HG03060 (cell line): ENCODE measurements at regions not wholly inside any gene's neighbourhood (a gene's known extent, or its start where the extent isn't known, plus 50 kb on each side); places are given as distances from the start of the nearest gene placed in this dataset.
"Not testable (repeated sequence)": the region's sequence is repeated elsewhere in the genome, so short reads cannot be mapped to it uniquely, and the experiment has no call there.

Source experiments
- ATAC-seq: cut with Tn5 transposase; IDR thresholded peaks from one replicate; pipeline ENCODE4 v1.9.1; 2021; ENCODE audit warnings: low read depth, moderate number of reproducible peaks; ENCODE audit not compliant: unreplicated experiment

GRCh38 chr20:11153819-11154218 is 480.0 kb upstream of the JAG1 start:
- no peak for ATAC-seq

GRCh38 chr20:11155156-11155756 is 481.5 kb upstream of the JAG1 start:
- no peak for ATAC-seq

GRCh38 chr20:11156922-11157321 is 483.1 kb upstream of the JAG1 start:
- no peak for ATAC-seq

GRCh38 chr20:11158146-11158545 is 484.3 kb upstream of the JAG1 start:
- no peak for ATAC-seq

GRCh38 chr20:11158589-11158988 is 484.8 kb upstream of the JAG1 start:
- ATAC-seq, result no peak

- ATAC-seq, result no peak
These were observed 485.9 kb upstream of the JAG1 start for GRCh38 chr20:11159728-11160127.

GRCh38 chr20:11162026-11162775 is 488.4 kb upstream of the JAG1 start:
- no peak for ATAC-seq

- ATAC-seq, result no peak
These were observed 492.0 kb upstream of the JAG1 start for GRCh38 chr20:11165789-11166188.

GRCh38 chr20:11166712-11167111 is 492.9 kb upstream of the JAG1 start:
- no peak for ATAC-seq

- ATAC-seq, result no peak
These were observed 494.2 kb upstream of the JAG1 start for GRCh38 chr20:11168026-11168425.

- no peak for ATAC-seq
These were observed 496.2 kb upstream of the JAG1 start for GRCh38 chr20:11170025-11170424.

- no peak for ATAC-seq
These were observed 496.8 kb upstream of the JAG1 start for GRCh38 chr20:11170565-11170964.

GRCh38 chr20:11172881-11173280 is 499.1 kb upstream of the JAG1 start:
- no peak for ATAC-seq

- no peak for ATAC-seq
These were observed 500.1 kb upstream of the JAG1 start for GRCh38 chr20:11173916-11174315.

GRCh38 chr20:11174861-11175260 is 501.1 kb upstream of the JAG1 start:
- no peak for ATAC-seq

- no peak for ATAC-seq
These were observed 502.6 kb upstream of the JAG1 start for GRCh38 chr20:11176431-11176830.

GRCh38 chr20:11178946-11179654 is 505.3 kb upstream of the JAG1 start:
- no peak for ATAC-seq

- ATAC-seq, result no peak
These were observed 506.4 kb upstream of the JAG1 start for GRCh38 chr20:11180186-11180585.

GRCh38 chr20:11181129-11181528 is 507.3 kb upstream of the JAG1 start:
- ATAC-seq, result not testable (repeated sequence)

- no peak for ATAC-seq
These were observed 508.2 kb upstream of the JAG1 start for GRCh38 chr20:11181966-11182365.

GRCh38 chr20:11182720-11183119 is 508.9 kb upstream of the JAG1 start:
- ATAC-seq, result no peak
